Vagina (tissue), 2 donors: ENCODE measurements at regions not wholly inside any gene's neighbourhood (a gene's known extent, or its start where the extent isn't known, plus 50 kb on each side); places are given as distances from the start of the nearest gene placed in this dataset.

ENCODE experiments used
- CTCF ChIP-seq, 3 experiments: fragments of 450-650 bp in 2 of 3; fragments of 200-600 bp in 1 of 3; sonication (generic) in 1 of 3; IDR thresholded peaks; one replicate each; pipeline ENCODE4 v1.5.1; 2017 to 2019; ENCODE audit warnings: antibody characterized with exemption in 3 of 3, mild to moderate bottlenecking in 2 of 3, moderate library complexity in 2 of 3
- POLR2AphosphoS5 ChIP-seq, 2 donors: sonication (generic); formaldehyde crosslinking; IDR thresholded peaks; one replicate each; pipeline ENCODE4 v1.9.0; 2017; ENCODE audit warnings: antibody characterized with exemption in 2 of 2, mild to moderate bottlenecking in 2 of 2, low read depth in 1 of 2; ENCODE audit not compliant: insufficient read depth in 1 of 2

DNA sequence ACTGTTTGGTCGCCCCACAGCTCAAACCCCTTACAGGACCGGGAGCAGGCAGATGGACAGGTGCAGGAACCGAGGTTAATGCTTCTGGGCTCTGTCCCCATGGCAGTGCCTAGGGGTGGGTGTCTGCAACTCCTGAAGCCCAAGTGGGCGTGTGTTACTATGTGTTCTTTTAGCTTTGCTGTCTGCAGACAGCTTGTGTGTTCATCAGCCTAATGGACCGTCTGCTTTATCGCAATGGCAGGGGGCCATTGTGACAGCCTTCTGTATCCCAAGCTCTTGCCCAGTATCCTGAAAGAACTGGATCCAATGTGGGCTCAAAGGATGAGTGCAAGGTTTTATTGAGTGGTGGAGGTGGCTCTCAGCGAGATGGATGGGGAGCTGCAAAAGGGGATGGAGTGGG is 266.7 kb downstream of the CSNK1G3 start:
- TF ChIP-seq CTCF (IDR thresholded peaks at IDR 0.05), result no peak
- TF ChIP-seq POLR2AphosphoS5 (IDR thresholded peaks at IDR 0.05; ENCODE audit: insufficient read depth in 1 of 2, low read depth in 1 of 2), result no peak
